Stimulated activated CD4-positive, alpha-beta T cell treated with anti-CD3 and anti-CD28 coated beads, Interleukin-1b, Interleukin-23, amount 100 ng/mL, for 4 hours (primary cell): ENCODE measurements at regions not wholly inside any gene's neighbourhood (a gene's known extent, or its start where the extent isn't known, plus 50 kb on each side); places are given as distances from the start of the nearest gene placed in this dataset.
"Not testable (repeated sequence)": the region's sequence is repeated elsewhere in the genome, so short reads cannot be mapped to it uniquely, and the experiment has no call there.

Experiments used
- DNase-seq, 2 donors: peaks; one replicate each; pipeline ENCODE4 v3.0.0-alpha.2; 2020; ENCODE audit warnings: low read depth in 2 of 2

- DNase-seq, result no peak
These were observed 610.3 kb upstream of the USP24 start for GRCh38 chr1:55825461-55825860.

- DNase-seq, result no peak
These were observed 609.1 kb upstream of the USP24 start for GRCh38 chr1:55824251-55824640.

- DNase-seq, result no peak
These were observed 608.5 kb upstream of the USP24 start for GRCh38 chr1:55823541-55824250.

- DNase-seq, result no peak
These were observed 607.7 kb upstream of the USP24 start for GRCh38 chr1:55822891-55823290.

GRCh38 chr1:55821234-55821633 is 606.1 kb upstream of the USP24 start:
- DNase-seq, result no peak

- DNase-seq, result no peak
These were observed 605.3 kb upstream of the USP24 start for GRCh38 chr1:55820501-55820900.

- no peak for DNase-seq
These were observed 603.8 kb upstream of the USP24 start for GRCh38 chr1:55819011-55819410.

GRCh38 chr1:55816456-55817426 is 601.6 kb upstream of the USP24 start:
- DNase-seq, result no peak

- DNase-seq, result no peak
These were observed 600.7 kb upstream of the USP24 start for GRCh38 chr1:55815745-55816455.

- DNase-seq, result no peak
These were observed 599.8 kb upstream of the USP24 start for GRCh38 chr1:55814967-55815366.

GRCh38 chr1:55813618-55814017 is 598.5 kb upstream of the USP24 start:
- DNase-seq, result no peak

GRCh38 chr1:55812281-55812680 is 597.1 kb upstream of the USP24 start:
- no peak for DNase-seq

- no peak for DNase-seq
These were observed 593.1 kb upstream of the USP24 start for GRCh38 chr1:55808263-55808662.

- no peak for DNase-seq
These were observed 588.3 kb upstream of the USP24 start for GRCh38 chr1:55803429-55803828.

- no peak for DNase-seq
These were observed 586.3 kb upstream of the USP24 start for GRCh38 chr1:55801481-55801880.

- DNase-seq, result no peak
These were observed 585.3 kb upstream of the USP24 start for GRCh38 chr1:55800503-55800902.

- DNase-seq, result no peak
These were observed 578.7 kb upstream of the USP24 start for GRCh38 chr1:55793856-55794255.

GRCh38 chr1:55792870-55793269 is 577.7 kb upstream of the USP24 start:
- no peak for DNase-seq

GRCh38 chr1:55789466-55789865 is 574.3 kb upstream of the USP24 start:
- no peak for DNase-seq

GRCh38 chr1:55786396-55786795 is 571.2 kb upstream of the USP24 start:
- no peak for DNase-seq

GRCh38 chr1:55784941-55785450 is 569.8 kb upstream of the USP24 start:
- not testable (repeated sequence) for DNase-seq

GRCh38 chr1:55781944-55782482 is 566.8 kb upstream of the USP24 start:
- DNase-seq, result no peak
